Chondrocyte (in vitro differentiated cells): ENCODE measurements at regions not wholly inside any gene's neighbourhood (a gene's known extent, or its start where the extent isn't known, plus 50 kb on each side); places are given as distances from the start of the nearest gene placed in this dataset.

Experiments
- DNase-seq: peaks from one replicate; pipeline ENCODE4 v3.0.0; 2021; ENCODE audit warnings: mixed read lengths, low spot score
- H3K27ac Mint-ChIP-seq: one replicate; pipeline ENCODE4 v1.8.0; 2021; ENCODE audit warnings: mild to moderate bottlenecking, moderate library complexity, mixed read lengths; ENCODE audit not compliant: unreplicated experiment
- H3K27me3 Mint-ChIP-seq: 2 replicates; pipeline ENCODE4 v1.8.0; 2021; ENCODE audit warnings: low read depth, mixed read lengths
- H3K36me3 Mint-ChIP-seq: 2 replicates; pipeline ENCODE4 v1.8.0; 2021; ENCODE audit warnings: low read depth, mixed read lengths
- H3K4me1 Mint-ChIP-seq: 2 replicates; pipeline ENCODE4 v1.8.0; 2021; ENCODE audit warnings: low read depth, mild to moderate bottlenecking, mixed read lengths
- H3K4me3 Mint-ChIP-seq: one replicate; pipeline ENCODE4 v1.8.0; 2021; ENCODE audit warnings: mild to moderate bottlenecking, moderate library complexity, mixed read lengths; ENCODE audit not compliant: unreplicated experiment
- H3K9me3 Mint-ChIP-seq: 2 replicates; pipeline ENCODE4 v1.8.0; 2021; ENCODE audit warnings: low read depth, mixed read lengths
- TF ChIP-seq, protein P1 (sequence below): fragments of 200-600 bp; sonication (generic); IDR thresholded peaks from 2 replicates; pipeline ENCODE4 v1.5.0; 2021; ENCODE audit warnings: antibody characterized with exemption, mild to moderate bottlenecking, moderate library complexity

- H3K4me1 Mint-ChIP-seq: peaks cover 35% of the 10 kb centered on the region
- DNase-seq: no peak
- no peak overlapping the region for H3K27ac Mint-ChIP-seq
- TF ChIP-seq, protein P1, sequence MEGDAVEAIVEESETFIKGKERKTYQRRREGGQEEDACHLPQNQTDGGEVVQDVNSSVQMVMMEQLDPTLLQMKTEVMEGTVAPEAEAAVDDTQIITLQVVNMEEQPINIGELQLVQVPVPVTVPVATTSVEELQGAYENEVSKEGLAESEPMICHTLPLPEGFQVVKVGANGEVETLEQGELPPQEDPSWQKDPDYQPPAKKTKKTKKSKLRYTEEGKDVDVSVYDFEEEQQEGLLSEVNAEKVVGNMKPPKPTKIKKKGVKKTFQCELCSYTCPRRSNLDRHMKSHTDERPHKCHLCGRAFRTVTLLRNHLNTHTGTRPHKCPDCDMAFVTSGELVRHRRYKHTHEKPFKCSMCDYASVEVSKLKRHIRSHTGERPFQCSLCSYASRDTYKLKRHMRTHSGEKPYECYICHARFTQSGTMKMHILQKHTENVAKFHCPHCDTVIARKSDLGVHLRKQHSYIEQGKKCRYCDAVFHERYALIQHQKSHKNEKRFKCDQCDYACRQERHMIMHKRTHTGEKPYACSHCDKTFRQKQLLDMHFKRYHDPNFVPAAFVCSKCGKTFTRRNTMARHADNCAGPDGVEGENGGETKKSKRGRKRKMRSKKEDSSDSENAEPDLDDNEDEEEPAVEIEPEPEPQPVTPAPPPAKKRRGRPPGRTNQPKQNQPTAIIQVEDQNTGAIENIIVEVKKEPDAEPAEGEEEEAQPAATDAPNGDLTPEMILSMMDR: no peak
- H3K36me3 Mint-ChIP-seq: no peaks in the 10 kb centered on the region
- H3K9me3 Mint-ChIP-seq: no peaks in the 10 kb centered on the region
- H3K4me3 Mint-ChIP-seq: no peak overlapping the region
- no peaks in the 10 kb centered on the region for H3K27me3 Mint-ChIP-seq
Observed at GRCh38 chr2:55101466-55101865, 51.2 kb upstream of the RTN4 start.

DNA sequence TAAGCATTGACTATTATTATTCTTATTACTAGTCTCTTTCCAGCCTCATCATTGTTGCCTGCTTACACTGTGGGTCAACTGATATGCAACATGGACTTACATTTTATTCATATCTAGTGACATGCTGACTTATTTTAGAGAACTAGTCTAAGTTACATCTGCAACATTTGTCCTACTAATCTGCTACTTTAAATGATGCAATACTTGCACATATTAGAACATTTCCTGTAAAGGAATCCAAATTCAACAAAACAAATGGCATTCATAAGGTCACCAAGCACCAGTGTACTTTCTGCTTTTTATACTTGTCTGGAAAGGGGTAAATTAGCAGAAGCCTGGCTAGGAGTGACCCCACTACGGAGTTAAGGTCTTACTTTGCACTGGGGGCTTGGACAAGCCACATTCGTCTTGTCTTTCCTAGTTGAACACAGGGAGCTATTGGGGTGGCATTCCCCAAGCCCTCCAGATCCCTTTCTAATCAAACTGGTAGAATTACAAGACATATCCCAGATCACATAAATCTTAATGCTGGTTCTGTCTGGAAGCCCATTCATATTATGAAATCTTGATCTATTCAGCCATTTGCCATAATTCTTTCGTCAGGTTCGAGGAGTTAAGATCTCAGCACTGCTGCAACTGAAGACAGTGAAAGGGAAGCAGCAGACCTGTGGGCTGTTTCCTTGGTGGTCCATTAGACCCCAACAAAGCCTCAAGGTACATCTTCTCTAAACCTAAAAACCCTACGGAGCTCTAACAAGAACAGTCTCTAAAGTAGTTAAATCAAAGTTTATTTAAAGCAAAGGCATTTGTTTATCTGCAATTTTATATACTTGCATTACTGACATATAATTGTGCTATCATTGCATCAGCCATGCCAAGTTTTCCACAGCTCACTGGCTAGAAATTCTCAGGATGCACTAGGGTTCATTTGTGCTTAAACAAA, 49.9 kb upstream of the RTN4 start:
- H3K27me3 Mint-ChIP-seq: no peaks in the 10 kb centered on the region
- H3K9me3 Mint-ChIP-seq: no peaks in the 10 kb centered on the region
- no peaks in the 10 kb centered on the region for H3K36me3 Mint-ChIP-seq
- no peak for DNase-seq
- peaks cover 23% of the 10 kb centered on the region for H3K4me1 Mint-ChIP-seq
- H3K4me3 Mint-ChIP-seq: peak overlapping the region; percentile 35
- TF ChIP-seq, protein P1: no peak
- no peak overlapping the region for H3K27ac Mint-ChIP-seq
